GM12878 (cell line): ENCODE measurements at regions not wholly inside any gene's neighbourhood (a gene's known extent, or its start where the extent isn't known, plus 50 kb on each side); places are given as distances from the start of the nearest gene placed in this dataset.

Experiments used
- ATAC-seq: fragments of 200-7000 bp; cut with Tn5 transposase; 3 replicates; pipeline ENCODE4 v1.9.1; 2020; ENCODE audit warnings: mild to moderate bottlenecking, moderate library complexity
- BruUV-seq: library from RNA; stranded (reverse); fragments of 400-500 nt; replicated peaks from 2 replicates; lab custom pipeline; 2021; lab: Mats Ljungman, UMichigan
- CTCF ChIA-PET: fragments of 300-600 bp; sonication (Branson Sonifier 250); formaldehyde crosslinking; extraction: SDS; loops from one replicate; lab custom pipeline; 2021; ENCODE audit warnings: inconsistent platforms; lab: Yijun Ruan, JAX
- POLR2A ChIA-PET: fragments of 350-600 bp; formaldehyde crosslinking; extraction: SDS; loops from one replicate; lab custom pipeline; 2021; ENCODE audit warnings: inconsistent platforms; lab: Charles Lee
- RAD21 ChIA-PET: fragments of 300-600 bp; sonication (Branson Sonifier 250); formaldehyde crosslinking; loops from one replicate; lab custom pipeline; 2023; ENCODE audit warnings: antibody characterized with exemption; ENCODE audit not compliant: unreplicated experiment; lab: Charles Lee
- SMC1A ChIA-PET: fragments of 300-600 bp; sonication (Branson Sonifier 250); formaldehyde crosslinking; loops from one replicate; lab custom pipeline; 2023; ENCODE audit not compliant: unreplicated experiment, uncharacterized antibody; lab: Charles Lee
- DNase-seq: peaks from one replicate; pipeline ENCODE4 v3.0.0-alpha.2; 2011; ENCODE audit warnings: low read depth, low spot score
- FAIRE-seq: peaks from 3 replicates; lab custom pipeline; 2011; peaks lifted over from hg19 to GRCh38; lab: Jason Lieb, UNC
- H2AFZ ChIP-seq: 2 replicates; pipeline ENCODE4 v1.6.0; 2011; ENCODE audit warnings: low read depth, low read length, control low read depth; ENCODE audit not compliant: control insufficient read depth
- H3K27ac ChIP-seq: 2 replicates; pipeline ENCODE4 v1.5.1; 2011; ENCODE audit warnings: control low read depth; ENCODE audit not compliant: control insufficient read depth, insufficient read depth
- H3K27me3 ChIP-seq, 2 experiments: replicated peaks in 1 of 2; 2 replicates each; pipeline versions ENCODE4 v1.6.0 to v1.6.1; 2011; ENCODE audit warnings: low read length in 1 of 2; ENCODE audit not compliant: control insufficient read depth in 2 of 2, insufficient read depth in 2 of 2
- H3K36me3 ChIP-seq, 2 experiments: 2 replicates each; pipeline ENCODE4 v1.5.1; 2011; ENCODE audit warnings: low read length in 1 of 2; ENCODE audit not compliant: control insufficient read depth in 2 of 2, insufficient read depth in 2 of 2
- H3K4me1 ChIP-seq: 2 replicates; pipeline ENCODE4 v1.6.1; 2011; ENCODE audit warnings: mild to moderate bottlenecking, low read length, moderate library complexity, mixed read lengths; ENCODE audit not compliant: control insufficient read depth, insufficient read depth
- H3K4me2 ChIP-seq: 2 replicates; pipeline ENCODE4 v1.6.0; 2011; ENCODE audit warnings: control low read depth; ENCODE audit not compliant: control insufficient read depth, insufficient read depth
- H3K4me3 ChIP-seq: fragments of 200-600 bp; sonication (generic); 2 replicates; pipeline ENCODE4 v1.5.1; 2016
- H3K79me2 ChIP-seq: 2 replicates; pipeline ENCODE4 v1.6.0; 2011; ENCODE audit warnings: low read length; ENCODE audit not compliant: control insufficient read depth, insufficient read depth
- H3K9ac ChIP-seq: 2 replicates; pipeline ENCODE4 v1.8.0; 2011; ENCODE audit warnings: low read length, control low read depth, mixed read lengths; ENCODE audit not compliant: control insufficient read depth, insufficient read depth
- H3K9me3 ChIP-seq: replicated peaks from 3 replicates; pipeline ENCODE4 v1.5.1; 2011; ENCODE audit warnings: mild to moderate bottlenecking, low read length; ENCODE audit not compliant: control insufficient read depth, insufficient read depth
- H4K20me1 ChIP-seq: 2 replicates; pipeline ENCODE4 v1.6.0; 2011; ENCODE audit not compliant: control insufficient read depth, insufficient read depth
- ASH2L ChIP-seq: fragments of 300-600, 200-600 bp; sonication (generic); IDR thresholded peaks from 2 replicates; pipeline ENCODE4 v1.6.1; 2017; ENCODE audit warnings: low read depth, mild to moderate bottlenecking, borderline replicate concordance
- BCL11A ChIP-seq: IDR thresholded peaks from 2 replicates; pipeline ENCODE4 v1.6.1; 2011; ENCODE audit warnings: low read depth, low read length
- BMI1 ChIP-seq: fragments of 450-650 bp; IDR thresholded peaks from 2 replicates; pipeline ENCODE4 v1.6.1; 2016; ENCODE audit warnings: mild to moderate bottlenecking, moderate library complexity, borderline replicate concordance
- BRCA1 ChIP-seq: IDR thresholded peaks from 2 replicates; pipeline ENCODE4 v1.6.1; 2011; ENCODE audit warnings: low read depth, low read length, improper control_type of control experiment
- CBFB ChIP-seq: IDR thresholded peaks from 2 replicates; pipeline ENCODE4 v1.6.1; 2016; ENCODE audit warnings: antibody characterized with exemption, low read depth
- CBX5 ChIP-seq: sonication (generic); IDR thresholded peaks from 2 replicates; pipeline ENCODE4 v1.6.1; 2016; ENCODE audit warnings: low read depth, moderate library complexity, mild to moderate bottlenecking, inconsistent platforms
- CEBPB ChIP-seq, 2 experiments: fragments of 150-350 bp in 1 of 2; IDR thresholded peaks; 2 replicates each; pipeline ENCODE4 v1.6.1; 2012 to 2014; ENCODE audit warnings: low read depth in 2 of 2, low read length in 2 of 2, borderline replicate concordance in 1 of 2, inconsistent platforms in 1 of 2
- E2F4 ChIP-seq: IDR thresholded peaks from 2 replicates; pipeline ENCODE4 v1.6.1; 2012; ENCODE audit warnings: low read depth, low read length, improper control_type of control experiment
- EP300 ChIP-seq, 2 experiments: fragments of 150-350 bp in 1 of 2; IDR thresholded peaks; 2 replicates each; pipeline ENCODE4 v1.6.1; 2011 to 2012; ENCODE audit warnings: low read depth in 2 of 2, low read length in 2 of 2, borderline replicate concordance in 1 of 2, improper control_type of control experiment in 1 of 2, inconsistent platforms in 1 of 2; ENCODE audit not compliant: control insufficient read depth in 1 of 2
- GATAD2B ChIP-seq: fragments of 450-650 bp; conservative IDR thresholded peaks from 2 replicates; pipeline ENCODE4 v1.6.1; 2017; ENCODE audit warnings: low read depth, mild to moderate bottlenecking, moderate library complexity
- IRF5 ChIP-seq: fragments of 450-650 bp; IDR thresholded peaks from 2 replicates; pipeline ENCODE4 v1.6.1; 2017; ENCODE audit warnings: borderline replicate concordance
- JUNB ChIP-seq: IDR thresholded peaks from 2 replicates; pipeline ENCODE4 v1.6.1; 2016; ENCODE audit warnings: antibody characterized with exemption, mild to moderate bottlenecking
- NR2F1 ChIP-seq: fragments of 450-650 bp; conservative IDR thresholded peaks from 2 replicates; pipeline ENCODE4 v1.6.1; 2017; ENCODE audit warnings: mild to moderate bottlenecking
- PAX8 ChIP-seq: fragments of 450-650 bp; IDR thresholded peaks from 2 replicates; pipeline ENCODE4 v1.6.1; 2017; ENCODE audit warnings: mild to moderate bottlenecking, moderate library complexity
- SMARCA5 ChIP-seq: fragments of 450-650 bp; IDR thresholded peaks from 2 replicates; pipeline ENCODE4 v1.6.1; 2017; ENCODE audit warnings: mild to moderate bottlenecking
- SUZ12 ChIP-seq: fragments of 200-600 bp; sonication (generic); IDR thresholded peaks from one replicate; pipeline ENCODE4 v1.6.1; 2018; ENCODE audit warnings: antibody characterized with exemption, mild to moderate bottlenecking; ENCODE audit not compliant: unreplicated experiment
- ZBED1 ChIP-seq: IDR thresholded peaks from 2 replicates; pipeline ENCODE4 v1.6.1; 2016; ENCODE audit warnings: borderline replicate concordance
- ZBTB11 ChIP-seq: fragments of 450-650 bp; formaldehyde crosslinking; IDR thresholded peaks from 2 replicates; pipeline ENCODE4 v1.5.0; 2022; ENCODE audit warnings: mild to moderate bottlenecking, missing genetic modification characterization
- ZNF622 ChIP-seq: fragments of 450-650 bp; IDR thresholded peaks from 2 replicates; pipeline ENCODE4 v1.6.1; 2017; ENCODE audit warnings: mild to moderate bottlenecking, inconsistent platforms
- WGBS: methylation state at CpG from one replicate; pipeline ENCODE4 v1.1.6; 2016; ENCODE audit warnings: low lambda C conversion rate; ENCODE audit not compliant: insufficient replicate concordance, insufficient coverage; ENCODE audit errors: missing lambda C conversion rate; 5-methylcytosine and 5-hydroxymethylcytosine counted together
- in situ Hi-C: fragments of 300-500 bp; cut with MboI; formaldehyde crosslinking; loops from 9 replicates; pipeline ENCODE4 v1.14.3; 2018; ENCODE audit warnings: mixed read lengths
- intact Hi-C: fragments of 100-400 bp; cut with micrococcal nuclease; formaldehyde crosslinking; loops from one replicate; pipeline ENCODE4 v1.14.2; 2022; ENCODE audit not compliant: unreplicated experiment

- TF ChIP-seq ZBTB11 (CRISPR knock-in tag) (no peak), EP300 (IDR thresholded peaks at IDR 0.05; ENCODE audit: borderline replicate concordance in 1 of 2, control insufficient read depth in 1 of 2, low read depth in 2 of 2, low read length in 2 of 2) (no peak), ASH2L (no peak), PAX8 (no peak), SUZ12 (no peak), GATAD2B (no peak), ZBED1 (no peak), BCL11A (no peak), CEBPB (IDR thresholded peaks at IDR 0.05; ENCODE audit: borderline replicate concordance in 1 of 2, low read depth in 2 of 2, low read length in 2 of 2) (no peak), ZNF622 (no peak)
Measured at GRCh38 chr10:61821693-61822092, 79.8 kb upstream of the ARID5B start (continued).

- no peak for DNase-seq
- ChIA-PET CTCF (no interaction called here), RAD21 (interaction anchor here (0.9 kb wide), 1 partner anchor 55 kb away, joined by 3 read pairs; no protein-coding TSS in a partner anchor), SMC1A (interaction anchor here (0.6 to 1.0 kb wide), 2 partner anchors 12 to 414 kb away, joined by 3 read pairs; no protein-coding TSS in a partner anchor), POLR2A (no interaction called here)
- Histone ChIP-seq H3K36me3 (no peaks in the 10 kb centered on the region), H3K9ac (no peak overlapping the region), H4K20me1 (no peaks in the 10 kb centered on the region), H3K27ac (no peak overlapping the region), H2AFZ (no peak overlapping the region), H3K27me3 (no peaks in the 10 kb centered on the region), H3K4me2 (no peak overlapping the region), H3K4me1 (no peaks in the 10 kb centered on the region), H3K79me2 (no peaks in the 10 kb centered on the region), H3K9me3 (no peaks in the 10 kb centered on the region), H3K4me3 (no peak overlapping the region)
- FAIRE-seq: no peak
- no TSS peak for BruUV-seq
- 0% methylated on average over 1 of the region's 1 CpG for WGBS
- intact Hi-C loops (no loop called here), in situ Hi-C loops (no loop called here)
- ATAC-seq: no peak
- no peak for TF ChIP-seq NR2F1
- TF ChIP-seq CBFB: no peak
- no peak for TF ChIP-seq SMARCA5
- no peak for TF ChIP-seq JUNB
- no peak for TF ChIP-seq BMI1
- TF ChIP-seq E2F4: no peak
- no peak for TF ChIP-seq CBX5
- no peak for TF ChIP-seq IRF5
- no peak for TF ChIP-seq BRCA1
- TF ChIP-seq PAX8: no peak
Measured at GRCh38 chr10:61822096-61822495, 79.4 kb upstream of the ARID5B start.
